ENCODE measurements at regions not wholly inside any gene's neighbourhood (a gene's known extent, or its start where the extent isn't known, plus 50 kb on each side); places are given as distances from the start of the nearest gene placed in this dataset.

DNA sequence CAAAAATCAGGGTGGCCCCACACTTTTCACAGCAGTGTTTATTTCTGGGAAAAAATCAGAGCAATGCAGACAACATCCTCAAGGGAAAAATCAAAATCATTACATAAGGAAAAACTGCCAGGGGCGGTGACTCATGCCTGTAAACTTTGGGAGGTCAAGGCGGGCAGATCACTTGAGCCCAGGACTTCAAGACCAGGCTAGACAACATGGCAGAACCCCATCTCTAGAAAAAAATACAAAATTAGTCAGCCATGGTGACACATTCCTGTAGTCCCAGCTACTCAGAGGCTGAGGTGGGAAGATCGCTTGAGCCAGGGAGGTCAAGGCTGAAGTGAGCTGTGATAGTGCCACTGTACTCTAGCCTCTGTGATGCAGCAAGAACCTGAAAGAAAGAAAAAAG, 102.8 kb downstream of the NAF1 start:
- TF ChIP-seq, protein P1, sequence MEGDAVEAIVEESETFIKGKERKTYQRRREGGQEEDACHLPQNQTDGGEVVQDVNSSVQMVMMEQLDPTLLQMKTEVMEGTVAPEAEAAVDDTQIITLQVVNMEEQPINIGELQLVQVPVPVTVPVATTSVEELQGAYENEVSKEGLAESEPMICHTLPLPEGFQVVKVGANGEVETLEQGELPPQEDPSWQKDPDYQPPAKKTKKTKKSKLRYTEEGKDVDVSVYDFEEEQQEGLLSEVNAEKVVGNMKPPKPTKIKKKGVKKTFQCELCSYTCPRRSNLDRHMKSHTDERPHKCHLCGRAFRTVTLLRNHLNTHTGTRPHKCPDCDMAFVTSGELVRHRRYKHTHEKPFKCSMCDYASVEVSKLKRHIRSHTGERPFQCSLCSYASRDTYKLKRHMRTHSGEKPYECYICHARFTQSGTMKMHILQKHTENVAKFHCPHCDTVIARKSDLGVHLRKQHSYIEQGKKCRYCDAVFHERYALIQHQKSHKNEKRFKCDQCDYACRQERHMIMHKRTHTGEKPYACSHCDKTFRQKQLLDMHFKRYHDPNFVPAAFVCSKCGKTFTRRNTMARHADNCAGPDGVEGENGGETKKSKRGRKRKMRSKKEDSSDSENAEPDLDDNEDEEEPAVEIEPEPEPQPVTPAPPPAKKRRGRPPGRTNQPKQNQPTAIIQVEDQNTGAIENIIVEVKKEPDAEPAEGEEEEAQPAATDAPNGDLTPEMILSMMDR (conservative IDR thresholded peaks at IDR 0.05), result no peak
- no peak for TF ChIP-seq ZFX (IDR thresholded peaks at IDR 0.05)
